ENCODE measurements at regions not wholly inside any gene's neighbourhood (a gene's known extent, or its start where the extent isn't known, plus 50 kb on each side); places are given as distances from the start of the nearest gene placed in this dataset.
"Not testable (repeated sequence)": the region's sequence is repeated elsewhere in the genome, so short reads cannot be mapped to it uniquely, and the experiment has no call there.

GRCh38 chrX:89539150-89539549 is 382.6 kb upstream of the TGIF2LX start:
- not testable (repeated sequence) for DNase-seq

- not testable (repeated sequence) for DNase-seq
Measured at GRCh38 chrX:89557146-89557545, 364.6 kb upstream of the TGIF2LX start.

- not testable (repeated sequence) for DNase-seq
Measured at GRCh38 chrX:89562079-89562478, 359.6 kb upstream of the TGIF2LX start.

- not testable (repeated sequence) for DNase-seq
Measured at GRCh38 chrX:89563107-89563506, 358.6 kb upstream of the TGIF2LX start.

GRCh38 chrX:89567787-89568186 is 353.9 kb upstream of the TGIF2LX start:
- not testable (repeated sequence) for DNase-seq

- DNase-seq, result not testable (repeated sequence)
Measured at GRCh38 chrX:89581868-89582267, 339.8 kb upstream of the TGIF2LX start.

- not testable (repeated sequence) for DNase-seq
Measured at GRCh38 chrX:89631858-89632257, 289.9 kb upstream of the TGIF2LX start.

- not testable (repeated sequence) for DNase-seq
Measured at GRCh38 chrX:89635887-89636286, 285.8 kb upstream of the TGIF2LX start.

- not testable (repeated sequence) for DNase-seq
Measured at GRCh38 chrX:89658662-89659061, 263.0 kb upstream of the TGIF2LX start.

- not testable (repeated sequence) for DNase-seq
Measured at GRCh38 chrX:89706481-89706880, 215.2 kb upstream of the TGIF2LX start.

- DNase-seq, result not testable (repeated sequence)
Measured at GRCh38 chrX:89707363-89707927, 214.3 kb upstream of the TGIF2LX start.

GRCh38 chrX:89734367-89734766 is 187.3 kb upstream of the TGIF2LX start:
- DNase-seq, result not testable (repeated sequence)

- not testable (repeated sequence) for DNase-seq
Measured at GRCh38 chrX:89756466-89756865, 165.2 kb upstream of the TGIF2LX start.

- peak; percentile 5 for DNase-seq
Measured at GRCh38 chrX:89757767-89758166, 163.9 kb upstream of the TGIF2LX start.

- DNase-seq, result not testable (repeated sequence)
Measured at GRCh38 chrX:89759076-89759685, 162.5 kb upstream of the TGIF2LX start.

GRCh38 chrX:89771639-89772038 is 150.1 kb upstream of the TGIF2LX start:
- DNase-seq, result not testable (repeated sequence)

GRCh38 chrX:89811440-89811839 is 110.3 kb upstream of the TGIF2LX start:
- DNase-seq, result not testable (repeated sequence)

GRCh38 chrX:89839723-89840122 is 82.0 kb upstream of the TGIF2LX start:
- DNase-seq, result not testable (repeated sequence)

GRCh38 chrX:89871662-89872061 is 50.0 kb upstream of the TGIF2LX start:
- not testable (repeated sequence) for DNase-seq
